ENCODE measurements at regions not wholly inside any gene's neighbourhood (a gene's known extent, or its start where the extent isn't known, plus 50 kb on each side); places are given as distances from the start of the nearest gene placed in this dataset.

GRCh38 chr9:117875886-117876285 is 171.7 kb downstream of the TLR4 start (continued):
- TF ChIP-seq E4F1 (IDR thresholded peaks at IDR 0.05; ENCODE audit: borderline replicate concordance, partially characterized antibody) (no peak), RBBP5 (conservative IDR thresholded peaks at IDR 0.05) (no peak), MLLT1 (IDR thresholded peaks at IDR 0.05) (no peak), HDAC2 (IDR thresholded peaks at IDR 0.05) (no peak), ZNF207 (IDR thresholded peaks at IDR 0.05; ENCODE audit: borderline replicate concordance) (no peak), EZH2 (IDR thresholded peaks at IDR 0.05; ENCODE audit: borderline replicate concordance, control insufficient read depth, low read depth, low read length) (no peak), SUZ12 (IDR thresholded peaks at IDR 0.05; ENCODE audit: unreplicated experiment) (no peak), SMARCA5 (IDR thresholded peaks at IDR 0.05) (no peak), POLR2AphosphoS5 (IDR thresholded peaks at IDR 0.05; ENCODE audit: low read length) (no peak), CHD2 (IDR thresholded peaks at IDR 0.05; ENCODE audit: borderline replicate concordance, low read depth, low read length) (no peak), HCFC1 (IDR thresholded peaks at IDR 0.05; ENCODE audit: low read length) (no peak), DPF2 (IDR thresholded peaks at IDR 0.05) (no peak)

GRCh38 chr9:117882171-117882570 is 178.0 kb downstream of the TLR4 start:
- Histone ChIP-seq H3K4me1 (ENCODE audit: control insufficient read depth, insufficient read depth, low read length) (no peaks in the 10 kb centered on the region), H3K79me2 (ENCODE audit: control insufficient read depth, insufficient read depth, low read length) (no peaks in the 10 kb centered on the region), H2AFZ (ENCODE audit: control insufficient read depth, low read depth, low read length) (no peak overlapping the region), H3K27ac (ENCODE audit: control insufficient read depth, insufficient read depth) (no peak overlapping the region), H3K4me3 (no peak overlapping the region), H3K9ac (ENCODE audit: control insufficient read depth, insufficient read depth, low read length) (no peak overlapping the region), H3K36me3 (ENCODE audit: control insufficient read depth in 2 of 2, insufficient read depth in 2 of 2, low read length in 1 of 2) (no peaks in the 10 kb centered on the region), H4K20me1 (ENCODE audit: control insufficient read depth, insufficient read depth) (no peaks in the 10 kb centered on the region), H3K27me3 (replicated peaks in 1 of 2; ENCODE audit: control insufficient read depth in 2 of 2, insufficient read depth in 2 of 2, low read length in 1 of 2) (no peaks in the 10 kb centered on the region; a peak in 1 of 4 replicates), H3K4me2 (ENCODE audit: control insufficient read depth, insufficient read depth) (no peak overlapping the region), H3K9me3 (replicated peaks; ENCODE audit: control insufficient read depth, insufficient read depth, low read length) (no peaks in the 10 kb centered on the region)
- ATAC-seq (no peak), DNase-seq (ENCODE audit: low read depth, low spot score) (no peak), FAIRE-seq (no peak)
- no TSS peak for BruUV-seq (replicated peaks)
- 0% methylated on average over 4 of the region's 4 CpGs for WGBS (ENCODE audit: insufficient coverage, insufficient replicate concordance, low lambda C conversion rate, missing lambda C conversion rate)
- intact Hi-C loops (cut with micrococcal nuclease; ENCODE audit: unreplicated experiment) (no loop called here), in situ Hi-C loops (cut with MboI) (no loop called here)
- POLR2A ChIA-PET: no interaction called here
- RAD21 ChIA-PET (ENCODE audit: unreplicated experiment): no interaction called here
- SMC1A ChIA-PET (ENCODE audit: uncharacterized antibody, unreplicated experiment): no interaction called here
- CTCF ChIA-PET: no interaction called here
- TF ChIP-seq SREBF1 (IDR thresholded peaks at IDR 0.05; ENCODE audit: low read length) (no peak), CBX5 (IDR thresholded peaks at IDR 0.05; ENCODE audit: low read depth) (no peak), HDGF (IDR thresholded peaks at IDR 0.05) (no peak), MXI1 (IDR thresholded peaks at IDR 0.05; ENCODE audit: low read depth, low read length) (no peak), HCFC1 (IDR thresholded peaks at IDR 0.05; ENCODE audit: low read length) (no peak), CREM (IDR thresholded peaks at IDR 0.05; ENCODE audit: low read depth) (no peak), PAX8 (IDR thresholded peaks at IDR 0.05) (no peak), SUPT20H (IDR thresholded peaks at IDR 0.05; ENCODE audit: borderline replicate concordance, control insufficient read depth, low read depth, low read length) (no peak), RELB (IDR thresholded peaks at IDR 0.05; ENCODE audit: low read depth) (no peak), MYB (IDR thresholded peaks at IDR 0.05; ENCODE audit: borderline replicate concordance, low read depth, low read length) (no peak), RAD21 (IDR thresholded peaks at IDR 0.05; ENCODE audit: insufficient read depth, low read depth, low read length) (no peak)

Measured in GM12878 (cell line).